Endothelial cell of umbilical vein (primary cell): ENCODE measurements at regions not wholly inside any gene's neighbourhood (a gene's known extent, or its start where the extent isn't known, plus 50 kb on each side); places are given as distances from the start of the nearest gene placed in this dataset.

ENCODE experiments used
- BruUV-seq: library from RNA; stranded (reverse); fragments of 400-500 nt; replicated peaks from 2 replicates; lab custom pipeline; 2021; lab: Mats Ljungman, UMichigan
- CTCF ChIA-PET: fragments of 300-600, 350-600 bp; sonication (Branson Sonifier 250); formaldehyde crosslinking; loops from one replicate; lab custom pipeline; 2021; ENCODE audit warnings: antibody characterized with exemption, inconsistent platforms; lab: Charles Lee
- POLR2A ChIA-PET: fragments of 300-600, 350-600 bp; sonication (Branson Sonifier 250); formaldehyde crosslinking; loops from one replicate; lab custom pipeline; 2021; ENCODE audit warnings: antibody characterized with exemption, inconsistent platforms; lab: Charles Lee
- DNase-seq: peaks from one replicate; pipeline ENCODE4 v3.0.0-alpha.2; 2011; ENCODE audit warnings: low read depth, low spot score
- FAIRE-seq: peaks from 2 replicates; lab custom pipeline; 2011; peaks lifted over from hg19 to GRCh38; lab: Jason Lieb, UNC
- H2AFZ ChIP-seq: 2 replicates; pipeline ENCODE4 v1.6.0; 2012; ENCODE audit warnings: low read depth, low read length, control low read depth, inconsistent platforms
- H3K27ac ChIP-seq: 2 replicates; pipeline ENCODE4 v1.5.1; 2011; ENCODE audit warnings: low read depth, mild to moderate bottlenecking, control low read depth, low read length, moderate library complexity; ENCODE audit not compliant: insufficient read depth
- H3K27me3 ChIP-seq, 2 experiments: 2 replicates each; pipeline versions ENCODE4 v1.6.0 to v1.6.1; 2011; ENCODE audit warnings: low read length in 2 of 2, mixed read lengths in 1 of 2; ENCODE audit not compliant: control insufficient read depth in 2 of 2, insufficient read depth in 2 of 2
- H3K36me3 ChIP-seq, 2 experiments: 2 replicates in 1 of 2; 3 replicates in 1 of 2; pipeline ENCODE4 v1.5.1; 2011; ENCODE audit warnings: low read length in 2 of 2, mild to moderate bottlenecking in 1 of 2, moderate library complexity in 1 of 2; ENCODE audit not compliant: control insufficient read depth in 2 of 2, insufficient read depth in 2 of 2; ENCODE audit errors: extremely low read depth in 1 of 2
- H3K4me1 ChIP-seq: 3 replicates; pipeline ENCODE4 v1.5.1; 2011; ENCODE audit warnings: mild to moderate bottlenecking, low read length; ENCODE audit not compliant: control insufficient read depth, insufficient read depth; ENCODE audit errors: extremely low read depth
- H3K4me2 ChIP-seq: 2 replicates; pipeline ENCODE4 v1.6.1; 2011; ENCODE audit warnings: low read length, control low read depth, mixed read lengths; ENCODE audit not compliant: insufficient read depth
- H3K4me3 ChIP-seq, 3 experiments: fragments of 200-600 bp in 1 of 3; sonication (generic), shearing (Covaris generic) in 1 of 3; replicated peaks in 1 of 3; 2 replicates each; pipeline ENCODE4 v1.5.1; 2011 to 2016; ENCODE audit warnings: control low read depth in 3 of 3, low read length in 3 of 3, mild to moderate bottlenecking in 2 of 3, inconsistent platforms in 1 of 3, low read depth in 1 of 3, moderate library complexity in 1 of 3; ENCODE audit not compliant: insufficient read depth in 1 of 3
- H3K79me2 ChIP-seq: 2 replicates; pipeline ENCODE4 v1.6.0; 2012; ENCODE audit warnings: low read length, inconsistent platforms; ENCODE audit not compliant: control insufficient read depth, insufficient read depth
- H3K9ac ChIP-seq: replicated peaks from 2 replicates; pipeline ENCODE3; 2011; ENCODE audit warnings: low read length, control low read depth; ENCODE audit not compliant: insufficient read depth; ENCODE audit errors: extremely low read depth
- H3K9me1 ChIP-seq: replicated peaks from 3 replicates; pipeline ENCODE4 v1.6.0; 2011; ENCODE audit warnings: mild to moderate bottlenecking, low read length; ENCODE audit not compliant: control insufficient read depth, insufficient read depth; ENCODE audit errors: extremely low read depth
- H3K9me3 ChIP-seq: replicated peaks from 2 replicates; pipeline ENCODE4 v1.5.1; 2012; ENCODE audit warnings: low read length, inconsistent platforms; ENCODE audit not compliant: control insufficient read depth, insufficient read depth
- H4K20me1 ChIP-seq: replicated peaks from 2 replicates; pipeline ENCODE3; 2011; ENCODE audit warnings: mild to moderate bottlenecking, low read length; ENCODE audit not compliant: control insufficient read depth, insufficient read depth; ENCODE audit errors: extremely low read depth
- EZH2 ChIP-seq: IDR thresholded peaks from 2 replicates; pipeline ENCODE4 v1.6.1; 2012; ENCODE audit warnings: borderline replicate concordance, low read depth, mild to moderate bottlenecking, moderate library complexity, low read length, inconsistent platforms; ENCODE audit not compliant: severe bottlenecking
- FOS ChIP-seq: IDR thresholded peaks from 2 replicates; pipeline ENCODE4 v1.6.1; 2011; ENCODE audit warnings: mild to moderate bottlenecking, low read length, moderate library complexity, borderline replicate concordance; ENCODE audit not compliant: insufficient read depth
- GATA2 ChIP-seq: IDR thresholded peaks from 2 replicates; pipeline ENCODE4 v1.7.0; 2011; ENCODE audit warnings: low read depth, mild to moderate bottlenecking, moderate library complexity, mixed read lengths, low read length; ENCODE audit not compliant: insufficient read length, insufficient read depth
- JUN ChIP-seq: IDR thresholded peaks from 2 replicates; pipeline ENCODE4 v1.6.1; 2011; ENCODE audit warnings: borderline replicate concordance, low read depth; ENCODE audit not compliant: insufficient read length, insufficient read depth
- MYC ChIP-seq: IDR thresholded peaks from one replicate; pipeline ENCODE4 v1.6.1; 2011; ENCODE audit warnings: mild to moderate bottlenecking, low read depth, low read length
- POLR2A ChIP-seq: IDR thresholded peaks from 2 replicates; pipeline ENCODE4 v1.6.1; 2012; ENCODE audit warnings: low read depth, mild to moderate bottlenecking, control low read depth, low read length
- POLR2AphosphoS5 ChIP-seq: IDR thresholded peaks from 2 replicates; pipeline ENCODE4 v1.6.1; 2012; ENCODE audit warnings: low read depth, mild to moderate bottlenecking, control low read depth, low read length, moderate library complexity; ENCODE audit not compliant: insufficient read depth
- dilution Hi-C: fragments of 300-500 bp; cut with MboI; formaldehyde crosslinking; loops from one replicate; pipeline ENCODE4 v1.15.0; 2019; ENCODE audit warnings: low sequenced_read_pairs; ENCODE audit not compliant: extremely low pct_ligation_motif_present
- intact Hi-C: fragments of 100-400 bp; cut with micrococcal nuclease; formaldehyde crosslinking; loops from one replicate; pipeline ENCODE4 v1.10.0; 2022
- TF ChIP-seq, protein P1 (sequence below): IDR thresholded peaks from 2 replicates; pipeline ENCODE4 v1.6.1; 2011; ENCODE audit not compliant: insufficient read depth, insufficient read length
- TF ChIP-seq, protein P2 (sequence below), 2 donors: IDR thresholded peaks; 1 replicate in 1 of 2; 2 replicates in 1 of 2; pipeline ENCODE4 v1.5.1; 2011; ENCODE audit warnings: low read length in 2 of 2, mild to moderate bottlenecking in 2 of 2, moderate library complexity in 2 of 2, control low read depth in 1 of 2, inconsistent platforms in 1 of 2, low read depth in 1 of 2; ENCODE audit not compliant: insufficient read depth in 1 of 2; ENCODE audit errors: extremely low read depth in 1 of 2

DNA sequence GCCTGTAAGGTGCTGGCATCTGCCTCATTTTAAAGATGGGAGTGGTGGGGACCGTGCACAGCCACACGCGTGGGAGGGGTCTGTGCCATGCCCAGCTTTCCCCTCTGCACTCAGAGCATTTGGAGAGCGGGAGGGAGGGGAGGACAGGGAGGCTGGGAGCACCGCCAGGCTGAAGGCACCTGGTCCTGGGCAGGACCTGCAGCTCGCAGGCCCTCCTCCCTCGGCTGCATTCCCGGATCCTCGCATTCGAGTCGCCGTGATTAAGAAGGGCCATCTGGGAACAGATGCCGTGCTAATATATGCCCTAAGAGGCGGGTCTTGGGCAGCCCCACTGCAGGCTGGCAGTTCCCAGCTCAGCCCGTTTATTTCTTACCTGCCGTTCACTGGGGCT is 84.0 kb downstream of the PTGR3 start:
- Histone ChIP-seq H3K4me3 (no peak overlapping the region), H3K9me1 (no peaks in the 10 kb centered on the region), H3K4me1 (no peaks in the 10 kb centered on the region), H3K9ac (no peak overlapping the region), H3K4me2 (no peak overlapping the region), H4K20me1 (no peaks in the 10 kb centered on the region), H2AFZ (no peak overlapping the region), H3K36me3 (no peaks in the 10 kb centered on the region), H3K79me2 (no peaks in the 10 kb centered on the region), H3K9me3 (no peaks in the 10 kb centered on the region), H3K27ac (no peak overlapping the region), H3K27me3 (no peaks in the 10 kb centered on the region)
- DNase-seq: no peak
- no peak for FAIRE-seq
- CTCF ChIA-PET: no interaction called here
- dilution Hi-C loops (no loop called here), intact Hi-C loops (no loop called here)
- POLR2A ChIA-PET: no interaction called here
- no peak for TF ChIP-seq GATA2
- no peak for TF ChIP-seq POLR2AphosphoS5
- TF ChIP-seq JUN: no peak
- TF ChIP-seq, protein P1, sequence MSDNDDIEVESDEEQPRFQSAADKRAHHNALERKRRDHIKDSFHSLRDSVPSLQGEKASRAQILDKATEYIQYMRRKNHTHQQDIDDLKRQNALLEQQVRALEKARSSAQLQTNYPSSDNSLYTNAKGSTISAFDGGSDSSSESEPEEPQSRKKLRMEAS: no peak
- TF ChIP-seq EZH2: no peak
- no peak for TF ChIP-seq MYC
- TF ChIP-seq FOS: no peak
- TF ChIP-seq POLR2A: no peak
- TF ChIP-seq, protein P2, sequence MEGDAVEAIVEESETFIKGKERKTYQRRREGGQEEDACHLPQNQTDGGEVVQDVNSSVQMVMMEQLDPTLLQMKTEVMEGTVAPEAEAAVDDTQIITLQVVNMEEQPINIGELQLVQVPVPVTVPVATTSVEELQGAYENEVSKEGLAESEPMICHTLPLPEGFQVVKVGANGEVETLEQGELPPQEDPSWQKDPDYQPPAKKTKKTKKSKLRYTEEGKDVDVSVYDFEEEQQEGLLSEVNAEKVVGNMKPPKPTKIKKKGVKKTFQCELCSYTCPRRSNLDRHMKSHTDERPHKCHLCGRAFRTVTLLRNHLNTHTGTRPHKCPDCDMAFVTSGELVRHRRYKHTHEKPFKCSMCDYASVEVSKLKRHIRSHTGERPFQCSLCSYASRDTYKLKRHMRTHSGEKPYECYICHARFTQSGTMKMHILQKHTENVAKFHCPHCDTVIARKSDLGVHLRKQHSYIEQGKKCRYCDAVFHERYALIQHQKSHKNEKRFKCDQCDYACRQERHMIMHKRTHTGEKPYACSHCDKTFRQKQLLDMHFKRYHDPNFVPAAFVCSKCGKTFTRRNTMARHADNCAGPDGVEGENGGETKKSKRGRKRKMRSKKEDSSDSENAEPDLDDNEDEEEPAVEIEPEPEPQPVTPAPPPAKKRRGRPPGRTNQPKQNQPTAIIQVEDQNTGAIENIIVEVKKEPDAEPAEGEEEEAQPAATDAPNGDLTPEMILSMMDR (IDR thresholded peaks at IDR 0.05; ENCODE audit: extremely low read depth in 1 of 2, insufficient read depth in 1 of 2, low read depth in 1 of 2, low read length in 2 of 2): no peak
- BruUV-seq: no TSS peak
